ENCODE measurements at regions not wholly inside any gene's neighbourhood (a gene's known extent, or its start where the extent isn't known, plus 50 kb on each side); places are given as distances from the start of the nearest gene placed in this dataset.
"Not testable (repeated sequence)": the region's sequence is repeated elsewhere in the genome, so short reads cannot be mapped to it uniquely, and the experiment has no call there.

DNA sequence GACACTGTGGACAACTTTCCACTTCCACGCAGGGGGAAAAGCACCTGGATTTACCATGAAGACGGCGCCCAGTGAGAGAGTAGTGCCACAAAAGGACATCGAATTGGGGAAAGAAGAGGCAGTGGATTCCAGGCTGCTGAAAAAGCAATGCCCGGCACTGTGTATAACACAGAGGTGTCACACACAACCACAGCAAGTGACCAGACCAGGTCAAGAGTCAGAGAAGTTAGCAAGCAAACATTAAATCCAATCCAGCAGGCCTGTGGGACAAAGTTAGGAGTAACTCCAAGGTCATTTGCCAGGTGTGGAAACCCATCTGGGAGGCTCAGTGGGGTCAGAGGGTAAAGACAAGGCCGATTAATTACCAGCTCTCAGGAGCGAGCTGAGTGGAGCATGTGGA, 227.6 kb downstream of the BCL2L11 start:
- not testable (repeated sequence) for H3K27ac ChIP-seq

DNA sequence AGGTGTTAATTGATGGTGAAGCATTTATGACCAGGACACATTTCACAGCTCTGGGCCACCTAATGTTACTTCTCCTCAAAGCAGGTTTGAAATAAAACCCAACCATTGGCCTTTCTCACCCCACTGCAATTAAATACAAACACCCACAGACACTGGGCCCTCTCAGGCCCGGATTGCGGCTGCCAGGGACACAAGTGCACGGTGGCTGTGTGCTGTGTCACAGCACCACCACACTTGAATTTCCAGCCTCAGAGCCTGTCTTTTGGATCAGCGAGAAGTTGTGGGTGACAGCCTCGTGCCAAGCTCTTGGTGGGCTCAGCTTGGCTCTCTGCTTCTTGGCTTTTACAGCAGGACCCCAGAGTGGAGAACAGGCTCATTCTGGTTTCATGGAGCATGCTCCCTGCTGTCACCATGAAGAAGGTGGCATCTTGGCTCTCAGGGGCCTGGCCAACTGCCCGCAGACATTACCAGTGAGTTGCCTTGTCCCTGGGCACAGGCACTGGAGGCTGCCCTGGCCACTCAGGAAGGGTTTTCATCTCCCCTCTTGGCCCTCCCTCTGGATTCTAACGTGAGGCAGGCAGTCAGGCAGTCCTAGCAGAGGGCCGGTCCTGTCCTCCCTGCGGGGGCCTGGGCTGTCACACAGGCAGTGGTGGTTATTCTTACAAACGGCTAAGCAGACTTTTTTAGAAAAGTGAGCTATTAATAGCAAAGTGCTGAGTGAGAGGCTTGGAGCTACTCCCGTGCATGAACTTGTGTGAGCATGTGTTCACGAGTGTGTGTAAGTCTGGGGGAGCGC, 234.5 kb downstream of the BCL2L11 start:
- H3K27ac ChIP-seq: not testable (repeated sequence)

DNA sequence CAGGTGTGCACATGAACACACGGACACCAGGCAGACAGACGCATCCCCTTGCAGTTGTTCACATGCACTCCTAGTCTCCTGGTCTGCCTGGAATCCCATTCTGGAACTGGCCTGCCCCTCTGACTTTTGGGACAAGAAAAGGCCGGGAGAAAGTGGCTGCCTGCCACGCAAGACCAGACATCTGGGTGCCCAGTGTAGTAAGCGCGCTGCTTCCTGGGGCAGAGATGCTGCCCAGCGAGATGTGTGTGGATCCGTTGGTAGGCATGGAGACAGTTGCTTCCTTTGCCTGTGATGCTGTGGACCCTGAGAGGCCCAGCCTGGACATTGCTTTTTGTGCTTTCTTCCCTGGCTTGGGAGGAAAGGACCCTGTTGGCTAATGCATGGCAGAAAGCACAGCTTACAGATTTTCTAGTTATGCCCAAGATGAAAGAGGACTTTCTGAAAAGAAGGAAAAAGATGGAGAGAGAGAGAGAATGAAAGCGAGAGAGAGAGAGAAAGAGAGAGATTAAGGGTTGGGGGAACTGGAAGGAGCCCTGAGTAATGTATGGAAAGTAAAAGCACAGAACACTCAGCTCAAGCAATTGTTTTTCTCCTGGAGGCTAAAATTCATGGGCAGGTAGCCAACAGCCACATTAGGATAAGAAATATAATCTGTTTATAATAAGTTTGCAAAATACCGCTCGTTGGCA, 235.3 kb downstream of the BCL2L11 start:
- H3K27ac ChIP-seq: not testable (repeated sequence)

DNA sequence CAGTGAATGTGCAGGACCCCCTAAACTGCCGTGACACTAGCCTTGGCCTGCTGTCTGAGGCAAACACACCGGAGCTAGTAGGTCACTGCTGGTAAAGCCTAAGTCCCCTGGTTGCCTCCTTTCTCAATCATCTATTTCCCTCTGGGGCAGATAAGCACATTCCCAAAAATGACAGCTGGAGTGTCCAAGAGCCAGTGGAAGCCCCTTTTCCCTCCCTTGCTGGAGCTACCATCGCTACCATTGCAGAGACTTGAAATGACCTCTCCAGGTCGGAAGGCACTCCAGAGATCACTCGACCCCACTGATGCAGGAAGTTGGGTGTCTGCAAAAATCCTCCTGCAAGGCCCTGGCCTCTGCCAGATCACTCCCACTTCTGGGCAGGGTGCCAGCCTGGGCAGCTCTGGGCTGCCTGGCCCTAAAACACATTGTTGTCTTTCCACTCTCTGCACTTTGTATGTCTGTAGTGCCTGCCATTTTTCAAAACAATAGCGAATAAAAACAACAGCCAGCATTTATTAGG, 235.9 kb downstream of the BCL2L11 start:
- H3K27ac ChIP-seq: not testable (repeated sequence)

DNA sequence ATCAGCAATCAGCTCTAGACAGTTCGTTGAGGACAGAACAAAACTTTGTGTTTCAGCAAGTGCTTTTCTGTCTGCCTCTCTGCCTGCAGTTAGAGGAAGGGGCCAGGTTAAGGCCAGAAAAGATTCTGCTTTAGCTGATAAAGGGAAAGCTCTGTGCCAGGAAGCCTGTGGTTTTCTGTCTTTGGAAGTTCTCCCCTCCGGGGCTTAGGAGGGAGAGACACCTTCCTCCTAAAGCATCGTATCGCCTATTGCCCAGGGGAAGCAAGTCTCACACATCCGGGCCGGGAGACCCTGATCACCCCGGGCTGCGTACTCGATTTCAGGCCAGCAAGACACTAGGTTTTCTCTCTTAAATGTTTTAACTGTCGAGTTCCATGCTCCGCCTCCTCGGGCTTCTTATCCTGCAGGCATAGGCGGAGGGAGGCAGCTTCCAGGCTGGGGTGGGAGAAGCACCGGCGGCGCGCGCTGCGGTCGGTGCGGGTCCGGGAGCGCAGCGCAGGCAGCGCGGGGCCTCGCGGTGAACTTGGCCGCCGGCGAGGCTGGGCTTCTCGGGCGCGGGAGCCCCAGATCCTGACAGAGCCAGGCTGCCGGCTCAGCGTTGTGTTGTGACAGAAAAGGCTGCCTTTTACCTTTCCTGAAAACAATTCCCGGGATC, 245.4 kb downstream of the BCL2L11 start:
- not testable (repeated sequence) for H3K27ac ChIP-seq

DNA sequence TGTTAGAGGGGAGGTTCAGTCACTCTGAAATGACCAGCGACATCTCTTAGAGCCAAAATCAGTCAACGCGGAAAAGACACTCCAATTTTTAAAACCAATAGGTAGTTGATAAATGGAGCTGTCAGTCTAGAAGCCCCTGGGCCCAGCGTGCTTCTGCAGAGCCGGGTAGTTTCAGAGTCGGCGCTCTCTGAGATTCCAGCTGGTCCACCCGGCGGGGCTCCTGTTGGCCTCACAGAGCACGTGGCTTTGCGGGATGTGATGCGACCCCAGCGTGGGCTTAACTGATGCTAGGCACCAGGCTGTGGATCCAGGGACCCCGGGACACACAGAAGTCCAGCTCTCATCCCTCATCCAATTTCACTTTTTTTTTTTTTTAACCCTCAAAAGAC, 245.9 kb downstream of the BCL2L11 start:
- H3K27ac ChIP-seq: not testable (repeated sequence)

DNA sequence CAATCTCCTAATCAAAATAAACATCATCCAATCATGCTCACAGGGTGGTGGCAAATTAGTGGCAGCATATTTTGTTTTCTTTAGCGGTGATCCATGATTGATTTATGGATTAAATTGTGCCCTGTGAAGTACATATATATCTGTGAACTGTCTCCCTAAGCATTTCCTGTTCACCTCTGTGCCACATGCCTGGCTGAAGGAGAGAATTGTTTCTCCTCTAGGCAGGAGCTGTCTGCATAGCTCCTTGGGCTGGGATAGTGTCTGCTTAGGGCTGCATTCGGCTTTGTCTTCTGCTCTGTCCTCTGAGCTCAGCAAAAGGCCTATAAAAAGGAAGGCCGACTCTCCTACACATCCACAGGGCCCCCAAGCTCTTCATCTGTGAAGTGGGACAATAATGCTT, 246.4 kb downstream of the BCL2L11 start:
- H3K27ac ChIP-seq: not testable (repeated sequence)

DNA sequence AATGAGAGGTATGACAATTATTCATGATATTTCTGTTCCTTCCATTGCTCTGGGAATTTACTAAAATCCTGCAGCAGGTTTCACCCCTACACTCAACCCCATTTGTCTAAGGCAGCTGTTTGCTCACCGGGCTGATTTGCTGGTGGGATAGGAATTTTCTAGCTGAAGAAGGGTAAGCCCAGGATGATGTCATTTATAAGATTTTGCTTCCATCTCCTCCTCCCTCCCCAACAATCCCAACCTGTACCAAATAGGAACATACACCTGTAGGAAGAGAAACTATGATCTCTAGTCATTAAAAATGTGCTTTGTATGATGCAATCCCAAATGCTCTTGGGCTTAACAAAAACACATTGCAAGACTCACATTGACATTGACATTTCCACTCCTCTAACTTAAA, 247.2 kb downstream of the BCL2L11 start:
- H3K27ac ChIP-seq: not testable (repeated sequence)

DNA sequence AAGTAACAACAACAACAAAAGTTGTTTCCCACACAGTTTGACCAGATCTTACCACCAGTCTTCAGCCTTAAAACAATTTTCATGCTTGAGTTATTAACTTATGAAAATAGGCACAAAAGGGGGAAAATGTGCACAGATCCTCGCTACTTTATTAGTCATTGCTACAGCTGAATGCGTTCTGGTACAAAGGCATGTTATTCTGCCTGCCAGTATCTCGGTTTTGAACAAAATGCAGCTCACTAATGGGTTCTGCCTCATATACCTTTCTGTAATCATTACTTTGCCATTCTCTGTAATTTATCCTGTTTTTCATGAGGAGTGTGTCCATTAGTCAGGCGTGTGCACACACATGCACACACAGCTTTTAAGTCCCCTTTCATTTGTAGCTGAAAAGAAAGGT, 247.6 kb downstream of the BCL2L11 start:
- not testable (repeated sequence) for H3K27ac ChIP-seq

DNA sequence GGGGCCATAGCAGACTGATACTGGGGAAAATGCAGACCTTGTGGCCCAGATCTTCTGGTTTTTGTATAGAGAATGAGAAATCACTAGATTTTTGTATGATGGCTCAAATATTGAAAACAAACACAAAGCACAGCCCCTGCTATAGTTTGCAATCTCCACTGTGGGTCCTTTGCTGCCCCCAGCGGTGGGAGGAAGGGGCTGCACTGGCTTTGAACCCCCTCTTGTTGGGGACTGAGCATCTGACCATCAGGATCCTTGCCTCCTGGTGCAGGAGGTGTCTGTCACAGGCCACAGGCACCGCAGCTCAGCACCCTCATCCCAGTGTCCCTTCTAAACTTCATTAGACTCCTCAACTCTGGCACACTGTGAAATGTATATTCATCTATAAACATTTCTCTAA, 252.3 kb downstream of the BCL2L11 start:
- not testable (repeated sequence) for H3K27ac ChIP-seq

DNA sequence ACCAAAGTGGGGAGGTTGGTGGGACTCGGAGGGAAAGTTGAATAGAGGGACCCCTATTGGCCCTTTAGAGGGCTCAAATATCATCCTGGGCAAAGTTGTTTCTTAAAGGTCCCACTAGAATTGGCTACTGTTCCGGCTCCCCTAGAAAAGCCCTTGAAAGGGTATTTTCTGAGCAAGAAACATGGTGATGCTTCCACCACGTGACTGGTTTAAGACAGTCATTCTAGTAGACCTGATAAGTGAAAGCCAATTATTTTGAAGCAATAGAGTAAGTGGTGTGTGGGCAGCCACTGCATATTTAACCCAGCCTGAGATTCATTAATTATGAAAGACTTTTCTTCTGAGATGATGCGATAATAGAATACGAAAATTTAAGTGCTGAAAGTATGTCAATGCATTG, 253.3 kb downstream of the BCL2L11 start:
- H3K27ac ChIP-seq: not testable (repeated sequence)

DNA sequence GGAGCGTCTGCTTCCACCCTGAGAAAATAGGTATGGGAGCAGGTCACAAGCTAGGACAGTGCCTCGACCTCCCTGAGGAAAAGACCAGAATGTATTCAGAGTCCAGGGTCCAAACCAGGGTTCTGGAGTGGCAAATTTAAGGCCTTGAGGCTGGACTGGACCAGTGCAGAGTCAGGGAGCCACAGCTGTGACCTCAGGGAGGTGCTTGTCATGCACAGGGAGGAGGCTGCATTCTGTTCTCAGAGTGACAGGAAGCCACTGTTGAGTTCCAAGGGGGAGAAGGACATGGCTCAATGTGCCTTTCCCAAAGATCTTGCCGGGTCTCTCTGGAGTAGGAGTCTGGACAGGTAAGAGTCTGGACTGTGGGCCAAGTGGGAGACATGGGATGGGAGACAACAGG, 254.0 kb downstream of the BCL2L11 start:
- not testable (repeated sequence) for H3K27ac ChIP-seq

DNA sequence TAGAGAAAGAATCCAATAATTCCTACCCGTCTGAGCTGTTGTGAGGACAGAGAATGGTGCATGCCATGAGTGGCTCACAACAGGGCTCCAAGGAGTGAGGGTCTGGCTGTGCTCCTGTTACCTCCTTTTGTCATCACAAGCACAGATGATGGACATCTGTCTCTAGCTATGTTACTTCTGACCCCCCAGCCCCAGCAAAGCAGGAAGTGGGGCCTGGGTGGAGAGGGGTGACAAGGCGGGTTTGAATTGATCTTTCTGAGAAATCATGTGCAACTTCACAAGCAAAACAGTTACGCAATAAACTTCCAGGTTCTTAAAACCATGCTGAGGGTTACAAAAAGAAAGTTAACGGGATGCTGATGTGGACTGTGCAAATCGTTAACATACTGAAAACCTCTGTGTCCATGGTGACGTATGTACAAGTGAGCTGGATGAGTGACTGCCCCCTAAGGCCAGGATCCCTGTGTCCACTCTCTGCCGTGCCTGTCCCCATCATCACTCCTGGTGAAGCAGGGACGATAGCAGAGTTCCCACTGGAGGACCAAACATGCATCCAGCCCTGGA, 254.7 kb downstream of the BCL2L11 start:
- H3K27ac ChIP-seq: not testable (repeated sequence)

DNA sequence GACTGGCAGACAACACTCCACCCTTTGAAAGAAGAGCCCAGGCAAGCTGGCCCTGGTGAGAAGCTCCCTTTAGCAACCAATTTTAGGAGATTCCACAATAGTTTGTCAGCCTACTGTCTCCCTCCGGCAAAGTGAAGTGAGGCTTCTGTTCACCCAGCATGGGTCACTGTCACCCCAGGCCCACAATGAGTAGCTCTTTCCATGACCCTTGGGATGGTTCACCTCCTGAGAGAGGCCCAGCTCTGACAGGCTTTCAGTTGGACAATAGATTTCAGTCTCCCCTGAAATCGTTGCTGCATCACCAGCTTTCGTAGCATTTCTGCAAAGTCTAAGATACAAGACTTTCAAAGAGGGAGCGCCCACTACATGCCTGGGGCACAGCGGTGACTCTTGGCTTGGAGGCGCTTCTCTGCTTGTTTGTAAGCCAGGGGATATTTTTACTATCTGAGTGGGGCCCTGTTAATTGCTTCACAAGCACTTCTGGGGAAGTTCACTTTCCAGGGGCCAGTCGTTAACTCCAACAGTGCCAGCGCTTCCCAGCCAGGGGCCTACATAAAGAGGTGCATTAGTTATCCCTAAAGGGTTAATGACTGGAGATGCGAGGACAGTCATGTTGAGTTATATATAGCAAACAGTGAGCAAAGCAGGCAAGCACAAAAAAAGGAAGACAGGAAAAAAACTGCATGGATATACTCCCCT, 255.7 kb downstream of the BCL2L11 start:
- H3K27ac ChIP-seq: not testable (repeated sequence)

DNA sequence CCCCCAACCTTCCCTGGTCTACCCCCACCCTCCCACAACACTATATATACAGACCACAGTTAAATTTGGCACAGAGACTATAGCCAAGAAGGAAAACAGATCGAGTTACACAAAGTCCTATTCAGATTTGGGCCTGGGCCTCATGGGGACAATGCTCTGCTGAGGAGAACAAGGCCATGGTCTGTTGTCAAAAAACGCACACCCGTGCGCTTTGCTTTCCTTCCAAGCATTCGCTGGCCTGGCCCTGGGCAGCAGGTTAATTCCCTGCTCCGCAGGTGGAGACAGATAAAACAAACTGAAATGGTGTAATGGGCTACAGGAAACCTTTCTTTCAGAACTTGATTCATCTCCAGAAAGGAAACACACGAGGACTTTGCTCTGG, 256.2 kb downstream of the BCL2L11 start:
- not testable (repeated sequence) for H3K27ac ChIP-seq

DNA sequence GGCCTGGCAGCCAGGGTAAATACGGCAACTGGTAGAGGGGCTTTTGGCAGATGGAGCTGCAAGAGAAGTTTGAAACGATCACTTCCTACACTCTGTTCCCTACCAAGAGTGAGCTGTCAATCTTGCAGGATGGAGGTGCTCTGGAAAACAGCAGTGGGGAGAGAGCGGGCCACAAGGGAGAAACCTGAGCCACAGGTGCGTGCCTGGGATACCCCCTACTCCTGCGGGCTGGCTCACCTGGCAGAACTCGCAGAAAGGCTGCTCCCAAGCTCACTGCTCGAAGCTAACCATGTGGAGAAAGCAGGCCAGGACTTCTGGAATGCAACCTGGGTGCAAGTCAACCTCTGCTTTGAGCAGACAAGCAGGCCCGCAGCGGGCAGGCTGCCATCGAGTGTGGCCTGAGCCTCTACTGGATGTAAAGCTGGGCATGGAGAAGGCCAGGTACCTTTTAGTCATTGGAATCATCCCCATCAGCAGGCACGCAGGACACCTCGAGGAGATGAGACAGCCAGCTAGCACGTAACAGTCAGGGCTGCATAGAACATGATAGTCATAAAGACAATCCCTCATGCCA, 256.8 kb downstream of the BCL2L11 start:
- H3K27ac ChIP-seq: not testable (repeated sequence)

DNA sequence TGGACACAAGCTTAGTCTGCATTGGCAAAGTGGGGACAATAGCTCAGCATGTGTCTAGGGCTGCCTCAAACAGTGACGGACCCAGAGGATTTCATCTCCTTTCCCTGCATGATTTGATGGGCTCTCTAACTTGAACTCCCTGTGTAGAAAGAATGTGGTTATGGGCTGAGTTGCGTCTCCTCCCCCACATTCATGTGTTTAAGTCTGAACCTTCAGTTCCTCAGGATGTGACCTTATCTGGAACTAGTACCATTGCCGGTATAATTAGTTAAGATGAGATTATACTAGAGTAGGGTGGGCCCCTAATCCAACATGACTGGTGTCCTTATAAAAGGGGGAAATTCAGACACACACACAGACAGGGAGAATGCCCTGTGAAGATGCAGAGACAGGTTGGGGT, 257.6 kb downstream of the BCL2L11 start:
- not testable (repeated sequence) for H3K27ac ChIP-seq

DNA sequence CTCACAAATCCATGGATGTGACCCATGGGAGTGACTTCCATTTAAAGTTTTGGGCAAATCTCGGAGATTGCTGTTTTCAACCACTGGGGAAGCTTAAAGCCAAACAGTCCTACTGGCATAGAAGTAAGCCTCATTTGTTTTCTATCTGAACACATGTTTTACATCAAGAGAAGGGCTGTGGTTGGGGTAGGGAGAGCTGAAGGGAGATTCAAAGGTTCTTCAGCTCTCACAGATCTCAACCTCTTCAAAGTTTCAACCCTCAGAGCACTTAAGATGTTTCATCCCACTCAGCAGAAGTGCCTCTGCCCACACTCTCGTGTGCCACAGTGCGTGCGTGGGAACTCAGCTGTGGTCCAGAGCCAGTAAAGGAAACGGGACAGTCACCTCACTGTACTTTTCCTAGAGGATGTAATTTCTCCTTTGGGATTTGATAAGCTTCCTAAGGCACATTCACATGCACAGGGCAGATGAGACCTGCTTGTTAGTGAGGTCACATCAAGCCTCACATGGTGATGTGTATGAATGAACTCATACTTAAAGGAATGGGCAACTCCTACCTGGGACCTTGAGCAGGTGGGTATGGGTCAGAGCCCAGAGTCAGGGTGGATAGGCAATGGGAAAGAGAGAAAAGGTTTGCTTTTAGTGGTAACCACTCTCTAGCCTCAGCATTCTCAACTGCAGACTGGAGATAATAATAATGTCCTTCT, 260.2 kb downstream of the BCL2L11 start:
- H3K27ac ChIP-seq: not testable (repeated sequence)

DNA sequence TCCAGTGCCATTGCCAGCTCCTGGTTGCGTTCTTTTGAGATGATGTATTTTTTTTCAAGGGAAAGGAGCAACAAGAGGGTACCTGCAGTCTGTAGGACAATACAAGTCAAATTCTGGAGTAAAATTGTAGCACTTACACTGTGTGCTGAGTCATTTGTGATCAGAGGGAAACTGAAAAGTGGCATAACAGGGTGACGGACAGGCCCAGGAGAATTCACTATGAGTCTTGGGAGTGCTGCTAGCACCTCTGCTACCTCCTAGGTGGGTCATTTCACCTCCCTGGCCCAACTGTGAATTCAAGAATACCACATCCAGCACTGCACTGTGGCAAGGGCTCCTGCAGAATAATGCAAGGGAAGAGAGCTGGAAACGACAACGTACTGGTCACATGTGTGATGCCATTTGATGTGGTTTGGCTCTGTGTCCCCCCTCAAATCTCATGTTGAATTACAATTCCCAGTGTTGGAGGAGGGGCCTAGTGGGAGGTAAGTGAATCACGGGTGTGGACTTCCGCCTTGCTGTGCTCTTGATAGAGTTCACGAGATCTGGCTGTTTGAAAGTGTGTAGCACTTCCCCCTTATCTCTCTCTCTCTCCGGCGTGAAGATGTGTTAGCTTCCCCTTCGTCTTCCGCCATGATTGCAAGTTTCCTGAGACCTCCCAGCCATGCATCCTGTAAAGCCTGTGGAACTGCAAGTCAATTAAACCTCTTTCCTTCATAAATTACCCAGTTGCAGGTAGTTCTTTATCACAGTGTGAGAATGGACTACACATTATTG, 261.0 kb downstream of the BCL2L11 start:
- not testable (repeated sequence) for H3K27ac ChIP-seq

DNA sequence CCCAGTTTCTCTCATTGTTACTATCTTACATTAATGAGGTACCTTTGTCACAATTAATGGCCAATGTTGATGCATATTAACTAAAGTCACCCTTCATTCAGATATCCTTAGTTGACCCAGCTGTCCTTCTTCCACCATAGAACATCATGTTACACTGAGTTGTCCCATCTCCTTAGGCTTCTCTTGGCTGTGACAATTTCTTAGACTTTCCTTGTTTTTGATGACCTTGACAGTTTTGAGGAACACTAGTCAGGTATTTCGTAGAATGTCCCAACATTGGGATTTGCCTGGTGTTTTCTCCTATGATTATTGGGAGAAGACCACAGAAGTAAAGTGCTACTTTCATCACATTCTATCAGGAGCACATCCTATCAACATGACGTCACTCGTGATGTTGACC, 261.8 kb downstream of the BCL2L11 start:
- not testable (repeated sequence) for H3K27ac ChIP-seq

Measured in 22Rv1 (cell line).